NCI-H446 (cell line): ENCODE measurements at regions not wholly inside any gene's neighbourhood (a gene's known extent, or its start where the extent isn't known, plus 50 kb on each side); places are given as distances from the start of the nearest gene placed in this dataset.

Experiments
- DNase-seq, 2 experiments: peaks; one replicate each; lab custom pipeline; 2025; lab: John Stamatoyannopoulos, UW

- no peak for DNase-seq
Measured at GRCh38 chr16:6929868-6930267, 402.8 kb upstream of the RBFOX1 start.

DNA sequence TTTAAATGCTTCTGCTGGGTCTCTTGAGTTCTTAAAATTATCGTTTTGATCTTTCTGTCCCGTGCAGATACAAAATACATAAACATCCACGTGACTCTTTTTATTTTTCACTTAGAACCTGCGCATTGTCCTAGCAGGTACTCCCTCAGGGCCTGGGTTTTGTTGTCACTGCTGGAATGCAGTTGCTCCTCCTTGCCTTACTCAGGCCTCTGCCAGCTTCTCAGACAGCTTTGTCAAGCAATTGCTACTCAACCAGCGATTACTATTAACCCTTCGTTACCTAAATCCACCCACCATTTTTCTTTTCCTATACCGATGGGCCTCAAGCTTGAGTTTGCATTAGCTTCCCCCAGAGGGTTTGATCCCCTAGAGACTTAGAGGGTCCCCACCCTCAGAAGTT is 405.9 kb upstream of the RBFOX1 start:
- no peak for DNase-seq

- DNase-seq, result no peak
Measured at GRCh38 chr16:6926341-6926740, 406.3 kb upstream of the RBFOX1 start.

DNA sequence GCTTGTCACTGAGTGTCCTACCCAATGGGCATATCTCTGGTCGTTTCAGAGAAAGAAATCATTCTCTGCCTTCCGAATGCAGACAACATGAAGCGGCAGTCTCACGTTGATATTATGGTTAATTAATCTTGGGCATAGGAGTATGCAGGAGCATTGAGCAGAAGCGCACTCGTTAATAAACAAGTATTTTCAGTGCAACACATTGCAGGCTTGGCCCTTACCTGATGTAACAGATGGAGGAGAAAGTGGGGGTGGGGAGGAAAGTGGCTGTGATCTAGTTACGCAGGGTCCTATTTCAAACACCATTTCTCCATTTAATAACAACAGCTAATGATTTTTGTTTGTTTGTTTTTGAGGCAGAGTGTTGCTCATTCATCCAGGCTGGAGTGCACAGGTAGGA is 414.0 kb upstream of the RBFOX1 start:
- DNase-seq, result no peak

DNA sequence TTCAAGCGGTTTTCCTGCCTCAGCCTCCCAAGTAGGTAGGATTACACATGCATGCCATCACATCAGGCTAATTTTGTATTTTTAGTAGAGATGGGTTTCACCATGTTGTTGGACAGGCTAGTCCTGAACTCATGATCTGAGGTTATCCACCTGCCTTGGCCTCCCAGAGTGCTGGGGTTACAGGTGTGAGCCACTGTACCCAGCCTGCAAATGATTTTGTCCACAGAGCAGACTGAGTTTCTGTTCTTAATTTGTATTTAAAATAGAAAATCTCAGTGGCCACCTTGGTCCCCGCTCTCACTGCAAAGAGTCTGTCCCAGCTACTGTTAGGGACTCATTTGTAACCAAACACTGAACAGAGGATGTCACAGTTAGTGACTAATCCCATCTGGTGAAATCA is 415.7 kb upstream of the RBFOX1 start:
- DNase-seq, result no peak

DNA sequence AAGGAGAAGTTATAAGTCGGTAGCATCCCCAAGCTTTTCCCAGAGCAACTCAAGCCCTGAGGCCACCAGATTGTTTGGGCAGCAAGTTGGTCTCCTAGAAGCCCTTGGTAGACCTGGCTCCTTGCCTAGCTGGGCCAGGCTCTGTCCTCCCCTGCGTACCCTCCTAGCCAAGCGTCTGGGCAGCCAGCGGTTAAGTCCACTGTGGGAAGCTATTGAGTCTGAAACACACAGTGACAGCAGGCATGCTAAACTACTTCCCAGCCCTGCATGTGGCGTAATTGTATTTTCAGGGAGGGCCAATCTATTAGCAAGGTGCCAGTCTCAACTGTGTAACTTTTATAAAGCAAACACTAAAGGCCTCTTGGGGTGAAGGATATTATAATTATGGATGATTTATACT is 419.1 kb upstream of the RBFOX1 start:
- no peak for DNase-seq

GRCh38 chr16:6910301-6910700 is 422.3 kb upstream of the RBFOX1 start:
- no peak for DNase-seq

DNA sequence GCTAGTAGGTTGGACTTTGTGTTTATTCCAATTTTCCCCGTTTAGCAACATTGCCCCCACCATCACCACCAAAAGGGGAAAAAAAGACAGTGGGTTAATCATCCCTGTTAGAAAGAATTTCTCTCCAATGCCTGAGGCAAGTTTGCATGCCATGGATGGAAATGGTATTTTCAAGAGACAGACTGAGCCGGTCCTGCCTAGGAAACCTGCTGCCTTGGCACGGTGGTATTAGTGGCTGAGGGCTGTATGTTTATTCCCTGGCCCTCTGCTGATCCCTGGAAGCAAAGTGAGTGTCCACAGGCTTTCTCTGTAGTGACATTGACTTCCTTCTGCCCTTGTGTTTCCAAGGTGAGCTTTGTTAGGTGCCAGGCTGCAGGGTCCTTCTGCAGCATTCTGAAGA is 427.0 kb upstream of the RBFOX1 start:
- no peak for DNase-seq

- DNase-seq, result no peak
Measured at GRCh38 chr16:6903671-6904070, 429.0 kb upstream of the RBFOX1 start.

DNA sequence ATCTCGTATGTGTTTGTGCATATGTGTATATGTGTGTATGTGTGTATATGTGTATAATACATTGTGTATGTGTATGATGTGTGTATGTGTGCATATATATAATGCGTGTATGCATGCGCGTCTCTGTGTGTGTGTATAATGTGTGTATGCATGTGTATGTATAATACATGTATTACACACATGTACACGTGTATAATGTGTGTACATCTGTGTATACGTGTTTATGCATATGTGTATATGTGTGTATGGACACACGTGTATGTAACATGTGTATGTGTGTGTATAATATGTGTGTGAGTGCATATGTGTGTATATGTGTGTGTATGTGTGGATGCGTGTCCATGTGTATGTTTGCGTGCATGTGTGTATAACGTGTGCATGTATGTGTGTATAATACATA is 433.7 kb upstream of the RBFOX1 start:
- DNase-seq, result no peak

- DNase-seq, result no peak
Measured at GRCh38 chr16:6897876-6898485, 434.7 kb upstream of the RBFOX1 start.

DNA sequence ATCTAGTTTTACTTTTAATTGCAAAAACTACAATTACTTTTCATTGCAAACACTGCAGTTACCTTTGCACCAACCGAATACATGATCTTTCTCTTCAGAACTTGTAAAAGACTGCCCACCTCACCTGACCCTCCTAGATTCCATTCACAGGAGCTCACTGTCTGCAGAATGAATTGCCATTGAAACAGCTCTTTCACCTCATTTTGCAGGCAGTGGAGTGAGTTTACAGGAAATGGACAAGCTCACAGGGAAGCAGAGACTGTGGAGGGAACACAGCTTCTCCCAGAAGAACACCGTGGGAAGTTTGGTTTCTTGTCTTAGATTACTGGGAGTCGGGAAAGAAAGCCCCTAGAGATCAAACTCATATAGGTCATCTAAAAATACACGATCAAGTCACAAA is 439.7 kb upstream of the RBFOX1 start:
- DNase-seq, result no peak

GRCh38 chr16:6891496-6891895 is 441.1 kb upstream of the RBFOX1 start:
- no peak for DNase-seq

DNA sequence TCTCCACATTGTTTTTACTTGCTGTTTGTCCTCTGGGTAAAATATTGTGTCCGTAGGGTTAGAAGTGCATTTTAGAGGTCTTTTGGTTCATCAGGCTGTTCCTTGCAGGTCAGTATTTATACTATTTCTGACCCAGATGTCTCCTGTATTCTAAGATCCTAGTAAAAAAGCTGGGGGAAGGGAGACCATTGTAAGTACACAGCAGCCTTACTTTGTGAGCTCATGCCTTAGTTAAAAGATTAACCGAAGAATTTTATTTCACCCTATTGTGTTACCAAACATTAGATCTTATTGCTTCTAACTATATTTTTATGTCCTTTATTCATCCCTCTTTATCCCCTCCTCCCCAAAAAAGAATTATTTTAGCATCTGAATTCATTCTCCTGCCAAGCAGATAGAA is 444.1 kb upstream of the RBFOX1 start:
- no peak for DNase-seq

GRCh38 chr16:6884002-6884401 is 448.6 kb upstream of the RBFOX1 start:
- no peak for DNase-seq

GRCh38 chr16:6880263-6880662 is 452.4 kb upstream of the RBFOX1 start:
- no peak for DNase-seq

- no peak for DNase-seq
Measured at GRCh38 chr16:6864671-6865070, 468.0 kb upstream of the RBFOX1 start.

DNA sequence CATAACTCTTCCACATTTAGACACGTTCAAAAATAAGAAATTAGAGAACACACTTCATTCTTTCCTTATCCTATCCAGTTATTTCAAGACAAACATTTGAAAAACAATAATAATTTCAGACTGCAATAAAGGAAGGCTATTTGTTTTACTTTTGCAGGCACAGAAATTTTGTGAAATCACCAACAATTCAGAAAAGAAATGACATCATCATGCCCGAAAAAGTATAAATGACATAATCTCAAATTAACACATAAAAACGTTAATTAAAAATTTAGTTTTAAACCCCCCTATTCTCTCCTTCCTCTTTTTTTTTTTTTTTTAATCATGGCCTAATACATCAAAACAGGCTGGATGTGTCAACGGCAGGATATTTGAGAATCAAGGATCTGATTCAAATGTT is 468.4 kb upstream of the RBFOX1 start:
- no peak for DNase-seq

- no peak for DNase-seq
Measured at GRCh38 chr16:6863135-6863534, 469.5 kb upstream of the RBFOX1 start.

- no peak for DNase-seq
Measured at GRCh38 chr16:6861815-6862477, 470.7 kb upstream of the RBFOX1 start.

DNA sequence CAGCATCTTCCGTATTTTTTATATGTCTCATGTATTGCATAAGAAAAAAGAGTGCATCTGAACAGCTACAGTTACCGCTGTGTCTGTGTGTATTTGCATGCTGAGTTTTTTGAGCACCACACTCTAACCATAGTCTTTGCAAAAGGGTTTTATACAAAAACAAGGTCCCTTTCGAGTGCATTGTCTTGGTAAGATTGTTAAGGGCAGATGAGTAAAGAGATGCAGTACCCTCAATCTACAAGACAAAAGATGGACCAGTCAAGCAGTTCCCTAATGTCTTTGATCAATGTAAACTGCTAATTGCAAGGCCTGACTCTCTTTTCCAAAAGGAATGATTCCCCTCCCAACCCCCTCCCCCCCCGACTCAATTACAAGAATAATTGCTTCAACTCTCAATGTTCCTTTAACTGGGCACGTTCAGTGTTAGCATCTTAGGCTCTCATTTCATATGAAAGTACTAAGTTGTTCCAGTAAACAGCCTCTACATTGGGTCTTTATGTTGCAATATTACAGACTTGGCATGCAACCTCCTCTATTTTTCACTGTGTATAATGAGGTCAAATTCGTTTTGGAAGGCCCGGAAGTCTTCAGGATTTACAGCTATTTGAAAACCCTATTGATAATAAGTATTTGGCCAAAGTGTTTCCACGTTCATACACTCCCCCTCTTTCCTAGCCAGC is 471.4 kb upstream of the RBFOX1 start:
- DNase-seq, result no peak

GRCh38 chr16:6857575-6857974 is 475.1 kb upstream of the RBFOX1 start:
- DNase-seq, result no peak

DNA sequence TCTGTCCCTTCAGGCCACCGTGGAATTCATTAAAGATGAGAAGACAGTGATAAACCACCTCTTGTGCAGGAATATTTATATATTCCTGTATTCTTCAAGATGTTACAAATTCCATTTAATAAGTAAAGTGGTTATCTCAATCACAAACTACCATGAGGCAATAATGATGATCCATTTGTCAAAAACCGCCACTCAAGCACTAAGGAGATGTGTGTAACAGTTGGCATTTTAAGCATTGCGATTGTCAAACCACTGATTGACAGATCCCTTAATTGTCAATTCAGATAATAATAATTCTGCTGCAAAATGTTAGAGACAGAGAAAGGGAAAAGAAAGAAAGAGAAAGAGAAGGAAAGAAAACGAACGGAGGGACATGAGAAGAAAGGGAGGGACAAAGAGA is 476.1 kb upstream of the RBFOX1 start:
- no peak for DNase-seq

- DNase-seq, result no peak
Measured at GRCh38 chr16:6853565-6853964, 479.1 kb upstream of the RBFOX1 start.
